Kidney capillary endothelial cell (primary cell): ENCODE measurements at regions not wholly inside any gene's neighbourhood (a gene's known extent, or its start where the extent isn't known, plus 50 kb on each side); places are given as distances from the start of the nearest gene placed in this dataset.
"Not testable (repeated sequence)": the region's sequence is repeated elsewhere in the genome, so short reads cannot be mapped to it uniquely, and the experiment has no call there.

Experiments used
- DNase-seq: peaks from one replicate; pipeline ENCODE4 v3.0.0-alpha.2; 2018; ENCODE audit warnings: low spot score

- DNase-seq = no peak
Measured at GRCh38 chr11:86147004-86147403, 78.1 kb upstream of the PICALM start.

- DNase-seq = no peak
Measured at GRCh38 chr11:86145439-86146156, 76.7 kb upstream of the PICALM start.

- DNase-seq = no peak
Measured at GRCh38 chr11:86144846-86145245, 76.0 kb upstream of the PICALM start.

- not testable (repeated sequence) for DNase-seq
Measured at GRCh38 chr11:86144087-86144486, 75.2 kb upstream of the PICALM start.

GRCh38 chr11:86143087-86144030, 74.5 kb upstream of the PICALM start:
- no peak for DNase-seq

- DNase-seq = no peak
Measured at GRCh38 chr11:86142170-86142569, 73.3 kb upstream of the PICALM start.

DNA sequence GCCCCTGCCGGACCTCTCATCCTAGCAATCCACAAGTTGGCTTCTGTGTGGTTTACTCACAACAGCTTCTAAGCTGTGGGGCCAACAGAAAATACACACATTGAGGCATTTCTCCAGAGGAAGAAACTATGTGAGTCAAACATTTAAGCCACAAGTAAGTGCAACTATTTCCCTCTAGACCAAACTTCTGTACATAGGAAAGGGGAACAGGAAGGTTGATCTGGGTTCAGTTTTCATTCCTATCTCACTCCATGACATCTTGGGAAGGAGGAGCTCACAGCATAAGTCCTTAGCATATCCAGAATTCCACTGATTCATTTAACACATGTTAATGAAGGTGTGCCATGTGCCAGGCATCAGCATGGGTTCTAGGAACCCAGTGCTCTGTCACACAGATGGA, 72.8 kb upstream of the PICALM start:
- no peak for DNase-seq

DNA sequence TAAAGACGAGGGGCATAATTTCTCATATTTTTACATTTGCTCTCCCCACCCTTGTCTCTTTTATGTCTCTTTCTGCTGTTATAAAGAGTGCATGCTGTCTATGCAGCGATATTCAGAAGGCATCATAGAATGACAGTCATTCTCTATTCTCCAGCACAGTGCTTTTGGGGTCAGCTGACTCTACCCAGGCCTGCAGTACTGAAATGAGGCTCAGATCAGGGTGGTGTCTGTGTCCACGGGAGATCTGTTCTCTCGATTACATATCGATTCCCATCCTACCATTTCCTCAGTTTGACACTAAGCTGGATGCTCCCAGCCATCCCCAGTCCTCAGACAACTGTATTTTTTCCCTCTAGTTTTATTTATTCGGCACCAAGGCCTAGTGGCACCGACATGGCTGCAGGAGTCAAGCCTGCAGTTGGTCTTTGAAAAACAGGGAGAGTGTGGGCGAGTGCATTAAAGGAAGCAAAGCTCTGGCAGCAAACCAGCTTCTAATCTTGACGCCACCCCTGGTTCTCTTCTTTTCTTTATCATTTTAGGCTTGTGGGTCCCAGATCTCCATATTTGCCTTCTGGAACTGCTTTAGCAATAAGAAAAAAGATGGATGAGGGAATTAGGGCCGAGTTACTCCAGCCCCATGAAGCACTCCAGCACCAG, 71.6 kb upstream of the PICALM start:
- DNase-seq = no peak

DNA sequence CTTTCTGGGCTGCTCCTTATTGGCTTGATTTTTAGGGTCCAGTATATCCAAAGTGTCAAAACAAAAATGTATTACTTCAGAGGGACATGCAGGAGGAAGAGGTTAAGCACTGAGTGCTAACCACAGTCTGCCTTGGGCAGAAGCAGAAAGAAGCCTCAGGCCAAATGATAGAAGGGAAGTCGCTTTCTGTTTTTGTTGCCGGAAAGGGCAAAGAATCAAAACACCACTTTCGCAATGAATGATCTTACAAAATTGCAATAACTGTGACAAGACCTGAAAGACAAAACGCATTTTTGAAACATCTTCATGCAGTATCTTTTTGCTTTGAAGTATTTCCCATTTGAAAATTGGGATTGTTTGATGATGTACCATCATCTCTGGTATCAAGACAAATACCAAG, 70.1 kb upstream of the PICALM start:
- no peak for DNase-seq

GRCh38 chr11:86136538-86136937, 67.7 kb upstream of the PICALM start:
- DNase-seq = no peak

DNA sequence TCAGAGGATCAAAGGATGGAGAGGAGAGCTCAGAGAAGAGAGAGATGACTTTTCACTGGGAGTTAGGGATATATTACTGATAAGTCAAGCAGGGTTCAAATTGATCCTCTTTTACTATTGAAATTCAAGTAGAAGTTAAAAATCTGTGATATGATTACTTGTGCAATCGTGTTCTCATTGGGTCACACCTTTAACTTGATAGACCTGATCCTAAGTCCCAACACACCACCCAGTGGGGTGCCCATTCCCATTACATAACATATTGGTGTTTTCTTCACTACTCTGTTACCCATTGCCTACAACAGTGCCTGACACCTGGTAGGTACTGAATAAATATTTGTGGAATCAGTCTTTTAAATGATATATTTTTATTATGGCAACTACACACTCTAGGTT, 66.4 kb upstream of the PICALM start:
- no peak for DNase-seq

GRCh38 chr11:86134580-86135318, 65.9 kb upstream of the PICALM start:
- no peak for DNase-seq

- no peak for DNase-seq
Measured at GRCh38 chr11:86132667-86133249, 63.9 kb upstream of the PICALM start.

DNA sequence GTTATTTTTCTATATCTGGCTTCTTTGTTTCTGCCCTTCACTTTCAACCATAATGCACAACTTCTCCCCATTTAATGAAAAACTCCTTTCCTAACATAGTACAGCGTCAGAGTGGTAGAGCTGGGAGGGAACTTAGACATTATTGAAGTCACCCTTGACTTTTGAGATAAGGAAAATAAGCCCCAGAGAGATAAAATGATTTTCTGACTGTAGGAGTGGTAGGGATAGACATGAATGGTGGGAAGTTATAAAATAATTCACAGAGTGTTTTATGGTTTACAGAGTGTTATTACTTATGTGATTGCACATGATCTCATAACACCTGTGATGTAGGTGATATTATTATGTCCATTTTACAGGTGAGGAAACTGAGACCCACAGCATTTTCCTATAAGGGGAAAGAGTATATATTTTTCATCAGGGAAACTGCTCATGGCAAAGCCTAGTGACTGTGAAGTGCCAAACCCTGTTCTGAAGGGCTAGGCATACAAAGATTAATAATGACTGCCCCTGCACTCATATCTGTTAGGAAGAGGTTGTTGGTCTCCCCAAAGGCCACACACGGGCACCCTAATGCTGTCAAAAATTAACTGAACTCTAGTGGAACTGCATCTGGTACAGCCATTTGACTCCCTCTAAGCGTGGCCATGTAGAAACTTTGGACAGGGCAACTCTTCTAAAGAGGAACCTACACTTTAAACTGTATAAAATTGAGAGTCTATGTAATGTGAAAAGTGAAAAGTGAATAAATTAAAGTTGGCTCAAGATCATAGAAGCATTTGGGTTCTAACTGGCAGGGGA, 61.1 kb upstream of the PICALM start:
- DNase-seq = no peak

DNA sequence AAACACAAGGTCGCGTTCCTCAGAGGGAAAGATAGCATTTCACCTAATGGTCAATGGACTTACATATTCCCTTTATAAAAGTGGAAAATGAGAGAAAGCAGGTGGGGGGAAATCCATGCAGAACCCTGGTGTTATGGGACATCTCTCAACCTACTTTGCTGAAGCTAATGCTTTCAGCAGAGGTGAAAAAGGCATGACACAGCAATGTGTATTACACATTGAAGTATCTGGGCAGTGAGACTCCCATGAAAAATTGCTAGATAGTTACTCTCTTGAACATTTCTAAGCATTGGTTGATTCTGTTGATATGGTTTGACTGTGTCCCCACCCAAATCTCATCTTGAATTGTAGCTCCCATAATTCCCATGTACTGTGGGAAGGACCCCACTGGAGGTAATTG, 60.0 kb upstream of the PICALM start:
- no peak for DNase-seq

DNA sequence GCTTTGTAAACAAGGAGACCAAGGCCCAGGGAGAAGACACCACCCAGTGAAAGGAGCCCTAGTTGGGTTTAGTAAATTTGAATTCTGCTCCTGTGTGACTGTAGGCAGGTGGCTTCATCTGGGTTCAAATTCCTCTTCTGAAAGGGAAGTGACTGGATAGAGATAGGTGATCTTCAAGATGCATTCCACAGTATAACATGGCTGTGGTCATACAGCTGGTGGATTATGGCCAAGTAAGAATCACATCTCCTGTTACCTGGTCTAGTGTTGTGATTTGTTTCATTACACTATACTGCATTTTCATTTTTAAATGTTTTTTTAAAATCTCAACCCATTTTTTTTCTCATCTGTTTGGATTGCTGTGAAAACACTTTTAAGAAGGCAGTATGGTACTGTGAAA, 58.0 kb upstream of the PICALM start:
- no peak for DNase-seq

- DNase-seq = no peak
Measured at GRCh38 chr11:86124251-86125233, 55.7 kb upstream of the PICALM start.

DNA sequence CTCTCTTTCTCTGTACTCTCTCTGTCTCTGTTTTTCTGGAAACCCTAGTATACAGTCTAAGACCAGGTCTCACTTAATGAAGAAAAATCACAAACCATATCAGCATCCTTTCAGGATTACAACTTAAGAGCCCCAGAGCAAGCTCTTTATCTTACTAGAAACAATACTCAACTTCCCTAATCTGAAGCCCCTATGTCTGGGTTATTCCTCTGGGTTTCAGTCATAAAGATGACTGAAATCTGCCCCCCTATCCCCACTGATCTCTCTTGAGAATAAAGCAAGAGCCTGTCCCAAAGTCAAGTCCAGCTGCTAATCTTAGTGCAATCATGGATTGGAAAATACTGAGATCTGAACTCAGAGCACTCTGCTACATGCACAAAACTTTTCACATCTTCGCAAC, 53.9 kb upstream of the PICALM start:
- no peak for DNase-seq

- no peak for DNase-seq
Measured at GRCh38 chr11:86120807-86121206, 51.9 kb upstream of the PICALM start.

DNA sequence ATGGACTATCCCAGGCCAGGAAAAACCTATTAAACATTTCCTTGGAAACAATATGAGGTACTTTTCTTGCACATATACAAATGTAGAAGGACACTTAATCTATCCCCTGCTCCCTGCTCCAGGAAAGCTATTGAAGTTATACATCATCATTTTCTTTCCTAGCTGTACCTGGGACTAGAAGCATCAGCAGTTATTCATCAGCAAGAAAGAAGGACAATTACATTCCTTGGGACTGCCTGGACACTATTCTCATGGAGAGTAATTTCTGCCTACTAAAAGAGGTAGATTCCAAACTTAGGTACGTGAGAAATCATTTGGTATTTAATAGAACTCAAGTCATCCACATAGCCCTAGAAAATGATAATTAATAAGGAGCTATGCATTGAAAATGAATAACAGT, 51.0 kb upstream of the PICALM start:
- DNase-seq = no peak
